ENCODE measurements at regions not wholly inside any gene's neighbourhood (a gene's known extent, or its start where the extent isn't known, plus 50 kb on each side); places are given as distances from the start of the nearest gene placed in this dataset.

GRCh38 chr14:98743536-98743935 lies 528.5 kb downstream of the BCL11B start:
- DNase-seq, result no peak
- Histone ChIP-seq H3K9ac (ENCODE audit: low read depth in 2 of 2, low read length in 2 of 2) (no peak overlapping the region), H3K27me3 (no peaks in the 10 kb centered on the region), H3K27ac (no peak overlapping the region), H3K9me3 (no peaks in the 10 kb centered on the region), H3K4me3 (no peak overlapping the region), H3K36me3 (no peaks in the 10 kb centered on the region), H3K4me1 (no peaks in the 10 kb centered on the region)
- intact Hi-C loops (cut with DNase I), result no loop called here
- TF ChIP-seq CTCF (IDR thresholded peaks at IDR 0.05), result no peak

GRCh38 chr14:98748966-98749365 lies 523.0 kb downstream of the BCL11B start:
- H3K4me1 ChIP-seq, result no peaks in the 10 kb centered on the region
- H3K27ac ChIP-seq, result no peak overlapping the region
- H3K27me3 ChIP-seq, result no peaks in the 10 kb centered on the region
- no peak overlapping the region for H3K4me3 ChIP-seq
- H3K9ac ChIP-seq (ENCODE audit: low read depth in 2 of 2, low read length in 2 of 2), result no peak overlapping the region
- no peaks in the 10 kb centered on the region for H3K36me3 ChIP-seq
- intact Hi-C loops (cut with DNase I), result no loop called here
- H3K9me3 ChIP-seq, result no peaks in the 10 kb centered on the region
- TF ChIP-seq CTCF (IDR thresholded peaks at IDR 0.05), result no peak
- DNase-seq, result no peak

- Histone ChIP-seq H3K4me1 (no peaks in the 10 kb centered on the region), H3K9me3 (no peaks in the 10 kb centered on the region), H3K9ac (ENCODE audit: low read depth in 2 of 2, low read length in 2 of 2) (no peak overlapping the region), H3K27me3 (no peaks in the 10 kb centered on the region), H3K4me3 (no peak overlapping the region), H3K36me3 (no peaks in the 10 kb centered on the region), H3K27ac (no peak overlapping the region)
- intact Hi-C loops (cut with DNase I), result no loop called here
- no peak for TF ChIP-seq CTCF (IDR thresholded peaks at IDR 0.05)
- DNase-seq, result no peak
Measured at GRCh38 chr14:98751110-98751509, 520.9 kb downstream of the BCL11B start.

GRCh38 chr14:98752660-98753059 lies 519.3 kb downstream of the BCL11B start:
- Histone ChIP-seq H3K9me3 (no peaks in the 10 kb centered on the region), H3K9ac (ENCODE audit: low read depth in 2 of 2, low read length in 2 of 2) (no peak overlapping the region), H3K27ac (no peak overlapping the region), H3K27me3 (no peaks in the 10 kb centered on the region), H3K4me3 (no peak overlapping the region), H3K4me1 (no peaks in the 10 kb centered on the region), H3K36me3 (no peaks in the 10 kb centered on the region)
- intact Hi-C loops (cut with DNase I), result no loop called here
- no peak for TF ChIP-seq CTCF (IDR thresholded peaks at IDR 0.05)
- no peak for DNase-seq

- H3K9me3 ChIP-seq, result no peaks in the 10 kb centered on the region
Measured at GRCh38 chr14:98754343-98755020, 517.5 kb downstream of the BCL11B start.

More at GRCh38 chr14:98754343-98755020, 517.5 kb downstream of the BCL11B start:
- no peak for TF ChIP-seq CTCF (IDR thresholded peaks at IDR 0.05)
- intact Hi-C loops (cut with DNase I), result no loop called here
- H3K4me3 ChIP-seq, result no peak overlapping the region
- H3K27ac ChIP-seq, result no peak overlapping the region
- no peak for DNase-seq
- no peaks in the 10 kb centered on the region for H3K36me3 ChIP-seq
- H3K4me1 ChIP-seq, result no peaks in the 10 kb centered on the region
- H3K27me3 ChIP-seq, result no peaks in the 10 kb centered on the region
- H3K9ac ChIP-seq (ENCODE audit: low read depth in 2 of 2, low read length in 2 of 2), result no peak overlapping the region

Measured in colonic mucosa (tissue), 4 donors.